ENCODE measurements at regions not wholly inside any gene's neighbourhood (a gene's known extent, or its start where the extent isn't known, plus 50 kb on each side); places are given as distances from the start of the nearest gene placed in this dataset.

- H3K9ac ChIP-seq (ENCODE audit: low read length) = no peak overlapping the region
- no peak overlapping the region for H2AFZ ChIP-seq (ENCODE audit: low read depth, low read length, severe bottlenecking)
- H3K27me3 ChIP-seq (ENCODE audit: low read length) = no peaks in the 10 kb centered on the region
- TF ChIP-seq EZH2phosphoT487 (conservative IDR thresholded peaks at IDR 0.05; ENCODE audit: low read length) = no peak
- TF ChIP-seq CTCF (IDR thresholded peaks at IDR 0.05; ENCODE audit: insufficient read depth, low read length, poor library complexity, severe bottlenecking) = no peak
- H3K9me3 ChIP-seq (ENCODE audit: insufficient read depth, low read length) = no peaks in the 10 kb centered on the region
- H3K79me2 ChIP-seq (ENCODE audit: insufficient read depth, low read length) = no peaks in the 10 kb centered on the region
- H3K9me2 ChIP-seq (replicated peaks; ENCODE audit: insufficient read depth, low read length) = no peaks in the 10 kb centered on the region
- H3F3A ChIP-seq (ENCODE audit: insufficient read depth) = no peaks in the 10 kb centered on the region
- no peaks in the 10 kb centered on the region for H4K20me1 ChIP-seq (ENCODE audit: low read depth, low read length)
- no peak overlapping the region for H3K27ac ChIP-seq (ENCODE audit: low read depth, low read length)
- H3K4me2 ChIP-seq (ENCODE audit: low read depth, low read length, poor library complexity, severe bottlenecking) = no peak overlapping the region
- H3K36me3 ChIP-seq (ENCODE audit: low read length) = no peaks in the 10 kb centered on the region
- no peak overlapping the region for H3K4me3 ChIP-seq (ENCODE audit: insufficient read depth, low read length, poor library complexity, severe bottlenecking)
Observed at GRCh38 chrX:122091571-122091970, 1044.2 kb downstream of the GLUD2 start.

- TF ChIP-seq CTCF (IDR thresholded peaks at IDR 0.05; ENCODE audit: insufficient read depth, low read length, poor library complexity, severe bottlenecking) (no peak), EZH2phosphoT487 (conservative IDR thresholded peaks at IDR 0.05; ENCODE audit: low read length) (no peak)
- H3K9me2 ChIP-seq (replicated peaks; ENCODE audit: insufficient read depth, low read length) = no peaks in the 10 kb centered on the region
Observed at GRCh38 chrX:122092360-122092759, 1045.0 kb downstream of the GLUD2 start.

GRCh38 chrX:122092978-122093377, 1045.6 kb downstream of the GLUD2 start:
- Histone ChIP-seq H2AFZ (ENCODE audit: low read depth, low read length, severe bottlenecking) (no peak overlapping the region), H3K9me3 (ENCODE audit: insufficient read depth, low read length) (no peaks in the 10 kb centered on the region)

More at GRCh38 chrX:122092360-122092759, 1045.0 kb downstream of the GLUD2 start:
- H3K4me2 ChIP-seq (ENCODE audit: low read depth, low read length, poor library complexity, severe bottlenecking) = no peak overlapping the region
- no peaks in the 10 kb centered on the region for H3F3A ChIP-seq (ENCODE audit: insufficient read depth)
- H3K27me3 ChIP-seq (ENCODE audit: low read length) = no peaks in the 10 kb centered on the region
- H3K4me3 ChIP-seq (ENCODE audit: insufficient read depth, low read length, poor library complexity, severe bottlenecking) = no peak overlapping the region
- H3K9me3 ChIP-seq (ENCODE audit: insufficient read depth, low read length) = no peaks in the 10 kb centered on the region
- no peak overlapping the region for H3K9ac ChIP-seq (ENCODE audit: low read length)
- H3K36me3 ChIP-seq (ENCODE audit: low read length) = no peaks in the 10 kb centered on the region
- no peak overlapping the region for H2AFZ ChIP-seq (ENCODE audit: low read depth, low read length, severe bottlenecking)
- H4K20me1 ChIP-seq (ENCODE audit: low read depth, low read length) = no peaks in the 10 kb centered on the region
- no peak overlapping the region for H3K27ac ChIP-seq (ENCODE audit: low read depth, low read length)
- no peaks in the 10 kb centered on the region for H3K79me2 ChIP-seq (ENCODE audit: insufficient read depth, low read length)

More at GRCh38 chrX:122092978-122093377, 1045.6 kb downstream of the GLUD2 start:
- no peaks in the 10 kb centered on the region for H4K20me1 ChIP-seq (ENCODE audit: low read depth, low read length)
- H3K9ac ChIP-seq (ENCODE audit: low read length) = no peak overlapping the region
- H3K27ac ChIP-seq (ENCODE audit: low read depth, low read length) = no peak overlapping the region
- no peak overlapping the region for H3K4me3 ChIP-seq (ENCODE audit: insufficient read depth, low read length, poor library complexity, severe bottlenecking)
- TF ChIP-seq EZH2phosphoT487 (conservative IDR thresholded peaks at IDR 0.05; ENCODE audit: low read length) (no peak), CTCF (IDR thresholded peaks at IDR 0.05; ENCODE audit: insufficient read depth, low read length, poor library complexity, severe bottlenecking) (no peak)
- no peaks in the 10 kb centered on the region for H3F3A ChIP-seq (ENCODE audit: insufficient read depth)
- H3K4me2 ChIP-seq (ENCODE audit: low read depth, low read length, poor library complexity, severe bottlenecking) = no peak overlapping the region
- H3K27me3 ChIP-seq (ENCODE audit: low read length) = no peaks in the 10 kb centered on the region
- H3K9me2 ChIP-seq (replicated peaks; ENCODE audit: insufficient read depth, low read length) = no peaks in the 10 kb centered on the region
- no peaks in the 10 kb centered on the region for H3K36me3 ChIP-seq (ENCODE audit: low read length)
- no peaks in the 10 kb centered on the region for H3K79me2 ChIP-seq (ENCODE audit: insufficient read depth, low read length)
